Keratinocyte (primary cell): ENCODE measurements at regions not wholly inside any gene's neighbourhood (a gene's known extent, or its start where the extent isn't known, plus 50 kb on each side); places are given as distances from the start of the nearest gene placed in this dataset.

Experiments used
- DNase-seq: peaks from one replicate; pipeline ENCODE4 v3.0.0-alpha.2; 2011; ENCODE audit warnings: low read depth, missing footprints, low spot score
- FAIRE-seq: peaks from 2 replicates; lab custom pipeline; 2011; peaks lifted over from hg19 to GRCh38; lab: Jason Lieb, UNC
- H2AFZ ChIP-seq: 2 replicates; pipeline ENCODE4 v1.6.0; 2012; ENCODE audit warnings: low read length, control low read depth, inconsistent platforms; ENCODE audit not compliant: control insufficient read depth
- H3K27ac ChIP-seq: 2 replicates; pipeline ENCODE4 v1.5.1; 2011; ENCODE audit warnings: low read length; ENCODE audit not compliant: control insufficient read depth, insufficient read depth
- H3K27me3 ChIP-seq: 3 replicates; pipeline ENCODE4 v1.6.0; 2011; ENCODE audit warnings: low read length; ENCODE audit not compliant: control insufficient read depth, insufficient read depth; ENCODE audit errors: extremely low read depth
- H3K36me3 ChIP-seq, 2 experiments: 2 replicates in 1 of 2; 3 replicates in 1 of 2; pipeline ENCODE4 v1.5.1; 2011; ENCODE audit warnings: low read length in 2 of 2, mild to moderate bottlenecking in 1 of 2; ENCODE audit not compliant: control insufficient read depth in 2 of 2, insufficient read depth in 2 of 2; ENCODE audit errors: extremely low read depth in 1 of 2
- H3K4me1 ChIP-seq: 3 replicates; pipeline ENCODE4 v1.5.1; 2011; ENCODE audit warnings: low read length; ENCODE audit not compliant: control insufficient read depth, insufficient read depth; ENCODE audit errors: extremely low read depth
- H3K4me2 ChIP-seq: 3 replicates; pipeline ENCODE4 v1.6.0; 2011; ENCODE audit warnings: low read depth, low read length; ENCODE audit not compliant: control insufficient read depth, insufficient read depth; ENCODE audit errors: extremely low read depth
- H3K4me3 ChIP-seq, 3 experiments: fragments of 200-600 bp in 1 of 3; sonication (generic) in 1 of 3; 2 replicates in 2 of 3; 3 replicates in 1 of 3; pipeline ENCODE4 v1.5.1; 2011 to 2016; ENCODE audit warnings: low read length in 3 of 3, mild to moderate bottlenecking in 3 of 3, control low read depth in 2 of 3, inconsistent platforms in 1 of 3, low read depth in 1 of 3, mixed read lengths in 1 of 3, mixed run types in 1 of 3, moderate library complexity in 1 of 3; ENCODE audit not compliant: control insufficient read depth in 2 of 3, insufficient read depth in 2 of 3; ENCODE audit errors: extremely low read depth in 1 of 3
- H3K79me2 ChIP-seq: 2 replicates; pipeline ENCODE4 v1.6.0; 2012; ENCODE audit warnings: low read length; ENCODE audit not compliant: control insufficient read depth, insufficient read depth
- H3K9ac ChIP-seq: 3 replicates; pipeline ENCODE4 v1.6.0; 2011; ENCODE audit warnings: low read length; ENCODE audit not compliant: control insufficient read depth, insufficient read depth; ENCODE audit errors: extremely low read depth
- H3K9me1 ChIP-seq: 3 replicates; pipeline ENCODE4 v1.6.0; 2011; ENCODE audit warnings: low read length; ENCODE audit not compliant: control insufficient read depth, insufficient read depth; ENCODE audit errors: extremely low read depth
- H3K9me3 ChIP-seq: 2 replicates; pipeline ENCODE4 v1.5.1; 2012; ENCODE audit warnings: low read depth, low read length; ENCODE audit not compliant: control insufficient read depth
- H4K20me1 ChIP-seq: 3 replicates; pipeline ENCODE4 v1.6.0; 2011; ENCODE audit warnings: low read length; ENCODE audit not compliant: control insufficient read depth, insufficient read depth; ENCODE audit errors: extremely low read depth
- EZH2 ChIP-seq: IDR thresholded peaks from one replicate; pipeline ENCODE4 v1.6.1; 2012; ENCODE audit warnings: inconsistent platforms, mild to moderate bottlenecking, low read length, moderate library complexity
- dilution Hi-C: fragments of 300-500 bp; cut with MboI; formaldehyde crosslinking; loops from one replicate; pipeline ENCODE4 v1.7.0; 2020; ENCODE audit warnings: low sequenced_read_pairs; ENCODE audit not compliant: extremely low pct_ligation_motif_present
- TF ChIP-seq, protein P1 (sequence below), 3 experiments: IDR thresholded peaks in 1 of 3; conservative IDR thresholded peaks in 1 of 3; optimal IDR thresholded peaks in 1 of 3; 2 replicates in 2 of 3; 3 replicates in 1 of 3; pipeline versions ENCODE3 to v1.5.1; 2011; ENCODE audit warnings: low read length in 3 of 3, mild to moderate bottlenecking in 3 of 3, moderate library complexity in 2 of 3, control low read depth in 1 of 3, inconsistent platforms in 1 of 3; ENCODE audit not compliant: insufficient read depth in 2 of 3; ENCODE audit errors: extremely low read depth in 1 of 3

DNA sequence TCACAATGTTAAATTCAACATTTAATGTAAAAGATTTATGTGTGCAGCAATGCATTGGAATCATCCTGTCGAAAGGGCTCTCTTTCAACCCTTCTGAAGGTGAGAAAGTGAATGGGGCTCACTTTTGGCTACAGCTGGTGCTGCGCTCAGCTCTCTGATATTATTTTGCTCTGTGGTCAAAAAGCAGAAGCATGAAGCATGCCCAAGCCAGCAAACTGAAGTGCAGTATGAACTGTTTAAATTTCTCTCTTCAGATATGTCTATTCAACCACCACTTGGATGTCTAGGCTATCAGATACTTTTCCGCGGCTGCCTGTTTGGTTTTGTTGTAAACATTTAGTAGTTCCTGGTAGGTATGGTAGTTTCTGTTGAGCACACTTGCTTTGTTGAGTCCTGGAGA is 216.9 kb upstream of the TMPRSS15 start:
- dilution Hi-C loops, result no loop called here
- H3K9me3 ChIP-seq, result no peaks in the 10 kb centered on the region

DNA sequence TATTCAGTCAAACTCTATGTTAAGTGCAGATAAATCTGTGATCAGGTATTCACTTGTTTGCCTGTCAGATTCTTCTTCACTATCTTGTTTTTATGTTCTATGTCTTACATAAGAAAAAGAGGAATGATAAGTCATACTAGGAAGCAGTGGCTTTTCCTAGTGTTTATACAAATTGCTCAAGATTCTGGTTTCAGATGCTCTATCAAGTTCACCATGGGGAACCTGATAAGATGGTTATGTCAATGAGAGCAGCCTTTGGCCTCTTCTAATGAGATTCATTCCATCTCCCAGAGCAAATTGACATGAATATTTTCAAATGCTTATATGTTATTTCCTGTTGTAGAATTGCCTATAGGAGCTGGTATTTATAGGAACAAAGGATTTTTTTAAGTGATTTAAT is 218.8 kb upstream of the TMPRSS15 start:
- dilution Hi-C loops, result no loop called here
- Histone ChIP-seq H3K9ac (no peak overlapping the region), H3K79me2 (no peaks in the 10 kb centered on the region), H4K20me1 (no peaks in the 10 kb centered on the region), H3K4me1 (no peaks in the 10 kb centered on the region), H3K4me2 (no peak overlapping the region), H3K27ac (no peak overlapping the region), H2AFZ (no peak overlapping the region), H3K27me3 (no peaks in the 10 kb centered on the region), H3K9me3 (no peaks in the 10 kb centered on the region), H3K9me1 (no peaks in the 10 kb centered on the region), H3K4me3 (no peak overlapping the region), H3K36me3 (no peaks in the 10 kb centered on the region)
- no peak for DNase-seq
- TF ChIP-seq, protein P1, sequence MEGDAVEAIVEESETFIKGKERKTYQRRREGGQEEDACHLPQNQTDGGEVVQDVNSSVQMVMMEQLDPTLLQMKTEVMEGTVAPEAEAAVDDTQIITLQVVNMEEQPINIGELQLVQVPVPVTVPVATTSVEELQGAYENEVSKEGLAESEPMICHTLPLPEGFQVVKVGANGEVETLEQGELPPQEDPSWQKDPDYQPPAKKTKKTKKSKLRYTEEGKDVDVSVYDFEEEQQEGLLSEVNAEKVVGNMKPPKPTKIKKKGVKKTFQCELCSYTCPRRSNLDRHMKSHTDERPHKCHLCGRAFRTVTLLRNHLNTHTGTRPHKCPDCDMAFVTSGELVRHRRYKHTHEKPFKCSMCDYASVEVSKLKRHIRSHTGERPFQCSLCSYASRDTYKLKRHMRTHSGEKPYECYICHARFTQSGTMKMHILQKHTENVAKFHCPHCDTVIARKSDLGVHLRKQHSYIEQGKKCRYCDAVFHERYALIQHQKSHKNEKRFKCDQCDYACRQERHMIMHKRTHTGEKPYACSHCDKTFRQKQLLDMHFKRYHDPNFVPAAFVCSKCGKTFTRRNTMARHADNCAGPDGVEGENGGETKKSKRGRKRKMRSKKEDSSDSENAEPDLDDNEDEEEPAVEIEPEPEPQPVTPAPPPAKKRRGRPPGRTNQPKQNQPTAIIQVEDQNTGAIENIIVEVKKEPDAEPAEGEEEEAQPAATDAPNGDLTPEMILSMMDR (optimal IDR thresholded peaks at IDR 0.05 in 1 of 3, IDR thresholded peaks at IDR 0.05 in 1 of 3, conservative IDR thresholded peaks at IDR 0.05 in 1 of 3; ENCODE audit: extremely low read depth in 1 of 3, insufficient read depth in 2 of 3, low read length in 3 of 3), result no peak
- no peak for TF ChIP-seq EZH2
- no peak for FAIRE-seq

More for the DNA sequence above, 216.9 kb upstream of the TMPRSS15 start:
- no peaks in the 10 kb centered on the region for H3K36me3 ChIP-seq
- H3K9ac ChIP-seq, result no peak overlapping the region
- no peaks in the 10 kb centered on the region for H3K27me3 ChIP-seq
- no peak overlapping the region for H3K4me2 ChIP-seq
- no peaks in the 10 kb centered on the region for H3K4me1 ChIP-seq
- H3K9me1 ChIP-seq, result no peaks in the 10 kb centered on the region
- H3K79me2 ChIP-seq, result no peaks in the 10 kb centered on the region
- no peak for FAIRE-seq
- no peak overlapping the region for H3K4me3 ChIP-seq
- TF ChIP-seq, protein P1 (optimal IDR thresholded peaks at IDR 0.05 in 1 of 3, IDR thresholded peaks at IDR 0.05 in 1 of 3, conservative IDR thresholded peaks at IDR 0.05 in 1 of 3; ENCODE audit: extremely low read depth in 1 of 3, insufficient read depth in 2 of 3, low read length in 3 of 3), result no peak
- no peak for TF ChIP-seq EZH2
- H2AFZ ChIP-seq, result no peak overlapping the region
- H3K27ac ChIP-seq, result no peak overlapping the region
- DNase-seq, result no peak
- no peaks in the 10 kb centered on the region for H4K20me1 ChIP-seq
